ENCODE measurements at regions not wholly inside any gene's neighbourhood (a gene's known extent, or its start where the extent isn't known, plus 50 kb on each side); places are given as distances from the start of the nearest gene placed in this dataset.

GRCh38 chr14:98808494-98809407 lies 463.2 kb downstream of the BCL11B start:
- intact Hi-C loops (cut with DNase I; ENCODE audit: low total_unique reads) = no loop called here

DNA sequence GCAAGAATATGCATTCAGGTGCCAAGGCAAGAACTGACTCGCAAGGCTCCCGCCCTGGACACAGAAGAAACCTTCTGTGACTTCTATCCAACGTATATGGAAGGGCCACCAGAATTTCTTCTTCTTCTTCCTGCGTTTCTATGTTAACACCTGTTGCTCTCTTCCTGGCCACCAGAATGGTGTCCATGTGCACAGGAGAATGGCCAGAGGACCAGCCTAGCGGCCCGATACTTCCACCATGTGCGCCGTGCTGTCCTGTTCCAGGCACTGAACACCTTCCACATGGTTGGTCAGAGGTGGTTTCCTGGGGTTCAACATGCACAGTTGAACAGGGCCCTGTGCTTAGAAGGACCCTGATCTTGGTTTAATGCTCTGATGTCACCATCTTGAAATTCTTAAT lies 455.8 kb downstream of the BCL11B start:
- peaks cover 0 to 15% of the 10 kb centered on the region in 2 donors for H3K27me3 ChIP-seq
- intact Hi-C loops (cut with DNase I; ENCODE audit: low total_unique reads) = no loop called here

More at GRCh38 chr14:98808494-98809407, 463.2 kb downstream of the BCL11B start:
- H3K27me3 ChIP-seq = peaks cover 0 to 5% of the 10 kb centered on the region in 2 donors
- H3K9me3 ChIP-seq = no peaks in the 10 kb centered on the region
- no peak overlapping the region for H3K4me3 ChIP-seq
- DNase-seq = no peak
- H3K27ac ChIP-seq = no peak overlapping the region
- TF ChIP-seq, protein P1, sequence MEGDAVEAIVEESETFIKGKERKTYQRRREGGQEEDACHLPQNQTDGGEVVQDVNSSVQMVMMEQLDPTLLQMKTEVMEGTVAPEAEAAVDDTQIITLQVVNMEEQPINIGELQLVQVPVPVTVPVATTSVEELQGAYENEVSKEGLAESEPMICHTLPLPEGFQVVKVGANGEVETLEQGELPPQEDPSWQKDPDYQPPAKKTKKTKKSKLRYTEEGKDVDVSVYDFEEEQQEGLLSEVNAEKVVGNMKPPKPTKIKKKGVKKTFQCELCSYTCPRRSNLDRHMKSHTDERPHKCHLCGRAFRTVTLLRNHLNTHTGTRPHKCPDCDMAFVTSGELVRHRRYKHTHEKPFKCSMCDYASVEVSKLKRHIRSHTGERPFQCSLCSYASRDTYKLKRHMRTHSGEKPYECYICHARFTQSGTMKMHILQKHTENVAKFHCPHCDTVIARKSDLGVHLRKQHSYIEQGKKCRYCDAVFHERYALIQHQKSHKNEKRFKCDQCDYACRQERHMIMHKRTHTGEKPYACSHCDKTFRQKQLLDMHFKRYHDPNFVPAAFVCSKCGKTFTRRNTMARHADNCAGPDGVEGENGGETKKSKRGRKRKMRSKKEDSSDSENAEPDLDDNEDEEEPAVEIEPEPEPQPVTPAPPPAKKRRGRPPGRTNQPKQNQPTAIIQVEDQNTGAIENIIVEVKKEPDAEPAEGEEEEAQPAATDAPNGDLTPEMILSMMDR (IDR thresholded peaks at IDR 0.05) = no peak
- no peaks in the 10 kb centered on the region for H3K4me1 ChIP-seq
- no peaks in the 10 kb centered on the region for H3K36me3 ChIP-seq

GRCh38 chr14:98816720-98817119 lies 455.3 kb downstream of the BCL11B start:
- no peak for DNase-seq
- H3K4me3 ChIP-seq = no peak overlapping the region
- H3K9me3 ChIP-seq = no peaks in the 10 kb centered on the region
- H3K27ac ChIP-seq = no peak overlapping the region
- H3K4me1 ChIP-seq = peaks cover 0 to 7% (median 0%) of the 10 kb centered on the region in 4 donors
- TF ChIP-seq, protein P1 (IDR thresholded peaks at IDR 0.05) = no peak
- H3K27me3 ChIP-seq = peaks cover 0 to 15% of the 10 kb centered on the region in 2 donors
- no peaks in the 10 kb centered on the region for H3K36me3 ChIP-seq
- intact Hi-C loops (cut with DNase I; ENCODE audit: low total_unique reads) = no loop called here

More for the DNA sequence above, 455.8 kb downstream of the BCL11B start:
- Histone ChIP-seq H3K9me3 (no peaks in the 10 kb centered on the region), H3K36me3 (no peaks in the 10 kb centered on the region), H3K4me1 (peaks cover 0 to 7% (median 0%) of the 10 kb centered on the region in 4 donors), H3K27ac (no peak overlapping the region), H3K4me3 (no peak overlapping the region)
- no peak for DNase-seq
- TF ChIP-seq, protein P1 (IDR thresholded peaks at IDR 0.05) = no peak

- DNase-seq = no peak
- H3K27ac ChIP-seq = no peak overlapping the region
- no peaks in the 10 kb centered on the region for H3K36me3 ChIP-seq
- H3K4me1 ChIP-seq = peaks cover 0 to 7% (median 0%) of the 10 kb centered on the region in 4 donors
- no peak overlapping the region for H3K4me3 ChIP-seq
- TF ChIP-seq, protein P1 (IDR thresholded peaks at IDR 0.05) = no peak
- H3K9me3 ChIP-seq = no peaks in the 10 kb centered on the region
- peaks cover 0 to 7% of the 10 kb centered on the region in 2 donors for H3K27me3 ChIP-seq
- intact Hi-C loops (cut with DNase I; ENCODE audit: low total_unique reads) = no loop called here
These were observed 452.7 kb downstream of the BCL11B start for GRCh38 chr14:98819132-98819866.

- no peak overlapping the region for H3K4me3 ChIP-seq
- peaks cover 0 to 7% (median 0%) of the 10 kb centered on the region in 4 donors for H3K4me1 ChIP-seq
- TF ChIP-seq, protein P1 (IDR thresholded peaks at IDR 0.05) = no peak
- H3K36me3 ChIP-seq = no peaks in the 10 kb centered on the region
- DNase-seq = no peak
- peaks cover 0 to 4% of the 10 kb centered on the region in 2 donors for H3K27me3 ChIP-seq
- intact Hi-C loops (cut with DNase I; ENCODE audit: low total_unique reads) = no loop called here
- no peak overlapping the region for H3K27ac ChIP-seq
- H3K9me3 ChIP-seq = no peaks in the 10 kb centered on the region
These were observed 452.2 kb downstream of the BCL11B start for GRCh38 chr14:98819867-98820206.
